ENCODE measurements at regions not wholly inside any gene's neighbourhood (a gene's known extent, or its start where the extent isn't known, plus 50 kb on each side); places are given as distances from the start of the nearest gene placed in this dataset.

DNA sequence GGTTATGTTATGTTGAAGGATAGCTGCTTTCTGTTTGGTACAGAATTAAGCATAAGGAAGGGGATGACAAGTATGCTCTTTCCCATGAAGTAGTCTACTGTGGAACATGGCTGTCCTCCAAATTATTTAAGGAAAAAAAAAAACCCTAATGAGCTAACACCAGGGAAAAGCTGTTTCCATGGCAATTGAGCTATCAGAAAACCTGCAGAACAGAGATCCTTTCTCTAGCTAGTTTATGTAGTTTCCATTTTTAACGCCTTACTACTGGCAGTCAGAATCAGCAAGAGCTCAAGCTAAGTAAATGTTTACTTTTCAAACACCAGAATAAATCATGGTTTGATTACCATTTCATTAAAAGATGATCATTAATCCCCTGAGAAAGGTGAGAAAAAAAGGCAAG lies 287.4 kb upstream of the TARS1 start:
- TF ChIP-seq, protein P1, sequence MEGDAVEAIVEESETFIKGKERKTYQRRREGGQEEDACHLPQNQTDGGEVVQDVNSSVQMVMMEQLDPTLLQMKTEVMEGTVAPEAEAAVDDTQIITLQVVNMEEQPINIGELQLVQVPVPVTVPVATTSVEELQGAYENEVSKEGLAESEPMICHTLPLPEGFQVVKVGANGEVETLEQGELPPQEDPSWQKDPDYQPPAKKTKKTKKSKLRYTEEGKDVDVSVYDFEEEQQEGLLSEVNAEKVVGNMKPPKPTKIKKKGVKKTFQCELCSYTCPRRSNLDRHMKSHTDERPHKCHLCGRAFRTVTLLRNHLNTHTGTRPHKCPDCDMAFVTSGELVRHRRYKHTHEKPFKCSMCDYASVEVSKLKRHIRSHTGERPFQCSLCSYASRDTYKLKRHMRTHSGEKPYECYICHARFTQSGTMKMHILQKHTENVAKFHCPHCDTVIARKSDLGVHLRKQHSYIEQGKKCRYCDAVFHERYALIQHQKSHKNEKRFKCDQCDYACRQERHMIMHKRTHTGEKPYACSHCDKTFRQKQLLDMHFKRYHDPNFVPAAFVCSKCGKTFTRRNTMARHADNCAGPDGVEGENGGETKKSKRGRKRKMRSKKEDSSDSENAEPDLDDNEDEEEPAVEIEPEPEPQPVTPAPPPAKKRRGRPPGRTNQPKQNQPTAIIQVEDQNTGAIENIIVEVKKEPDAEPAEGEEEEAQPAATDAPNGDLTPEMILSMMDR (IDR thresholded peaks at IDR 0.05): no peak
- TF ChIP-seq EP300 (IDR thresholded peaks at IDR 0.05): no peak

All from ovary (tissue), 3 donors.